Adrenal gland (tissue), 9 donors: ENCODE measurements at regions not wholly inside any gene's neighbourhood (a gene's known extent, or its start where the extent isn't known, plus 50 kb on each side); places are given as distances from the start of the nearest gene placed in this dataset.

ENCODE experiments used
- DNase-seq, 7 donors: peaks; one replicate each; pipeline ENCODE4 v3.0.0-alpha.2; 2019 to 2020
- H3K27ac ChIP-seq, 5 donors: fragments of 200-600 bp; sonication (generic) in 4 of 5; 1 replicate in 3 of 5; 2 replicates in 2 of 5; pipeline versions ENCODE4 v1.5.1 to v1.8.0; 2016 to 2020; ENCODE audit warnings: mild to moderate bottlenecking in 1 of 5
- H3K27me3 ChIP-seq: fragments of 200-600 bp; 2 replicates; pipeline ENCODE4 v1.8.0; 2021
- H3K36me3 ChIP-seq, 2 donors: fragments of 200-600 bp; replicated peaks in 1 of 2; 1 replicate in 1 of 2; 2 replicates in 1 of 2; pipeline versions ENCODE4 v1.5.1 to v1.8.0; 2018 to 2022
- H3K4me1 ChIP-seq, 2 donors: fragments of 200-600 bp; replicated peaks in 1 of 2; 1 replicate in 1 of 2; 2 replicates in 1 of 2; pipeline versions ENCODE4 v1.5.1 to v1.8.0; 2018 to 2021
- H3K4me3 ChIP-seq, 4 donors: fragments of 200-600 bp; sonication (generic) in 3 of 4; one replicate each; pipeline ENCODE4 v1.5.1; 2016 to 2018
- H3K9me3 ChIP-seq, 3 donors: fragments of 200-600 bp; sonication (generic) in 1 of 3; replicated peaks in 1 of 3; 1 replicate in 2 of 3; 2 replicates in 1 of 3; pipeline versions ENCODE4 v1.5.1 to v1.8.0; 2016 to 2021
- CTCF ChIP-seq, 6 experiments: fragments of 450-650 bp in 4 of 6; fragments of 200-600 bp in 2 of 6; sonication (generic) in 1 of 6; IDR thresholded peaks; 1 replicate in 5 of 6; 2 replicates in 1 of 6; pipeline versions ENCODE4 v1.5.1 to v1.8.0; 2016 to 2021; ENCODE audit warnings: antibody characterized with exemption in 6 of 6, mild to moderate bottlenecking in 2 of 6, moderate library complexity in 1 of 6
- POLR2A ChIP-seq, 2 donors: fragments of 450-650 bp; IDR thresholded peaks; one replicate each; pipeline ENCODE4 v1.6.1; 2017; ENCODE audit warnings: antibody characterized with exemption in 2 of 2, mild to moderate bottlenecking in 2 of 2, moderate library complexity in 1 of 2
- WGBS, 4 donors: extraction: QIAGEN DNeasy Blood & Tissue Kit in 2 of 4; methylation state at CpG; one replicate each; pipeline versions ENCODE4 v1.1.5 to v1.1.7; 2013 to 2017; 5-methylcytosine and 5-hydroxymethylcytosine counted together
- intact Hi-C, 2 donors: fragments of 100-400 bp; cut with DNase I; formaldehyde crosslinking; loops; one replicate each; pipeline versions ENCODE4 v1.14.1 to v1.15.0; 2022 to 2023
- donor health status: healthy with polysubstance abuse.
- donor health status: Bipolar disorder and iron deficiency.
- donor health status: DM: yes; HTN: yes; CAD: no.
- donor health status: DM: no; HTN: no; CAD: no.
- donor health status: DM: no; HTN: no; CAD: no.

- TF ChIP-seq POLR2A (IDR thresholded peaks at IDR 0.05) (no peak), CTCF (IDR thresholded peaks at IDR 0.05) (no peak)
- Histone ChIP-seq H3K36me3 (no peaks in the 10 kb centered on the region), H3K27ac (no peak overlapping the region), H3K9me3 (peaks cover 0 to 1% (median 0%) of the 10 kb centered on the region in 3 donors), H3K4me3 (no peak overlapping the region), H3K27me3 (no peaks in the 10 kb centered on the region), H3K4me1 (no peaks in the 10 kb centered on the region)
- 61 to 76% (median 74%) methylated on average over 1 of the region's 1 CpG for WGBS, 4 donors
- intact Hi-C loops, result no loop called here
- DNase-seq, result no peak
Observed at GRCh38 chr5:92394936-92395335, 1011.8 kb upstream of the ARRDC3 start.

DNA sequence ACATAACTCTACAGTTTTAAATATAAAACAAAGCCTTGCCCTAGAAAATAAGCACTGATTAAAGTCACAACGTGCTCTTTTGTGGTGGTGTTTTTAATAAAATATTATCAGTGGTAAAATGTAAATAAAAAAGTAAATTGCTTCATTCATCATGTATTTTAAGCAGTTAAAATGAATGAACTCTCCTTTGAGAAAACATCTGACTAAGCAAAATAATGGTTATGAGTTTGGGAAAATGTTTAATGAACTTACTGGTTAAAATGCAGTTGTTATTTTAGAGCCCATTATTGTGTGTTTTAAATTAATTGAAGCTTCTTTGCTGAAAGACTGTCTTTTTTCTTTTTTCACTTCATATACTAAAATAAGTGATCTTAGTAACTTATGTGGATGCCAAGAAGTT is 1007.5 kb upstream of the ARRDC3 start:
- Histone ChIP-seq H3K36me3 (no peaks in the 10 kb centered on the region), H3K9me3 (no peaks in the 10 kb centered on the region), H3K27me3 (no peaks in the 10 kb centered on the region), H3K4me3 (no peak overlapping the region), H3K4me1 (no peaks in the 10 kb centered on the region), H3K27ac (no peak overlapping the region)
- 46 to 73% (median 55%) methylated on average over 1 of the region's 1 CpG for WGBS, 4 donors
- no peak for TF ChIP-seq CTCF (IDR thresholded peaks at IDR 0.05)
- TF ChIP-seq POLR2A (IDR thresholded peaks at IDR 0.05), result no peak
- intact Hi-C loops, result no loop called here
- DNase-seq, result no peak

- WGBS, 4 donors, result 23 to 50% (median 42%) methylated on average over 1 of the region's 1 CpG
- no peaks in the 10 kb centered on the region for H3K27me3 ChIP-seq
- no peaks in the 10 kb centered on the region for H3K4me1 ChIP-seq
- DNase-seq, result no peak
- H3K36me3 ChIP-seq, result no peaks in the 10 kb centered on the region
- H3K27ac ChIP-seq, result no peak overlapping the region
- no peaks in the 10 kb centered on the region for H3K9me3 ChIP-seq
- TF ChIP-seq CTCF (IDR thresholded peaks at IDR 0.05) (no peak), POLR2A (IDR thresholded peaks at IDR 0.05) (no peak)
- intact Hi-C loops, result no loop called here
- H3K4me3 ChIP-seq, result no peak overlapping the region
Observed at GRCh38 chr5:92380069-92380770, 997.1 kb upstream of the ARRDC3 start.

DNA sequence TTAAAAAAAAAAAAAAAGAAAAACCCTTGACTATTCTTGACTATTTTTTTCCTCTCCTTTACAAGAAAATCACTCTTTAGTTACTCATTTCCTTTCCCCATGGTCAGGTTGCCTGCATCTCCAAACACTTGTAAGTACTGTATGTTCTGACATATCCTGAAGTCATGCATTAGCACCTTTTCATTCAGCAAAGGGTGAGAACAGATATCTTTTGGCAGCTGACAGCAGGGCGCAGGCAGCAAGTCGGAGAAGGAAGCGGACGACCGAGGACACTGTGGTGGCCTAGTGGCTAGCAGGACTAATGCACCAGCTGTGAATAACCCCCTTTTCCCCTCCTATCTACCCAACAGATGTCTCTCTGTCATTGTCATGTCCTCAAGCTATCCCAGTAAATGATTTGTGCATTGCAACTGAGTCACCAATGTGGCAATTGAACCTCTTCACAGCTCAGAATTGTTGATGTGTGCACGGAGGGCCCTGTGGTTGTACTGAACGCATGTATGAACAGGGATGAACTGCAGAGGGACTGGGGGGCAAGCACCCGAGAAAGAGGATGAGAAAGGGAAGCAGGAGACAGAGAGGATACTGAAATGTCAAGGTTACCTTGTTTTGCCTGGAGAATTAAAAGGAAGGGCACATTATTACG is 996.0 kb upstream of the ARRDC3 start:
- intact Hi-C loops, result no loop called here
- Histone ChIP-seq H3K27ac (no peak overlapping the region), H3K9me3 (no peaks in the 10 kb centered on the region), H3K36me3 (no peaks in the 10 kb centered on the region), H3K4me1 (no peaks in the 10 kb centered on the region), H3K4me3 (no peak overlapping the region), H3K27me3 (no peaks in the 10 kb centered on the region)
- WGBS, 4 donors, result 63 to 69% (median 64%) methylated on average over 9 of the region's 9 CpGs
- no peak for DNase-seq
- TF ChIP-seq CTCF (IDR thresholded peaks at IDR 0.05) (no peak), POLR2A (IDR thresholded peaks at IDR 0.05) (no peak)
